Germinal center (tissue), 1 donor: ENCODE measurements at regions not wholly inside any gene's neighbourhood (a gene's known extent, or its start where the extent isn't known, plus 50 kb on each side); places are given as distances from the start of the nearest gene placed in this dataset.
"Not testable (repeated sequence)": the region's sequence is repeated elsewhere in the genome, so short reads cannot be mapped to it uniquely, and the experiment has no call there.

Experiments used
- DNase-seq: peaks from one replicate; pipeline ENCODE4 v3.0.0; 2012; ENCODE audit warnings: mixed read lengths, low spot score

DNA sequence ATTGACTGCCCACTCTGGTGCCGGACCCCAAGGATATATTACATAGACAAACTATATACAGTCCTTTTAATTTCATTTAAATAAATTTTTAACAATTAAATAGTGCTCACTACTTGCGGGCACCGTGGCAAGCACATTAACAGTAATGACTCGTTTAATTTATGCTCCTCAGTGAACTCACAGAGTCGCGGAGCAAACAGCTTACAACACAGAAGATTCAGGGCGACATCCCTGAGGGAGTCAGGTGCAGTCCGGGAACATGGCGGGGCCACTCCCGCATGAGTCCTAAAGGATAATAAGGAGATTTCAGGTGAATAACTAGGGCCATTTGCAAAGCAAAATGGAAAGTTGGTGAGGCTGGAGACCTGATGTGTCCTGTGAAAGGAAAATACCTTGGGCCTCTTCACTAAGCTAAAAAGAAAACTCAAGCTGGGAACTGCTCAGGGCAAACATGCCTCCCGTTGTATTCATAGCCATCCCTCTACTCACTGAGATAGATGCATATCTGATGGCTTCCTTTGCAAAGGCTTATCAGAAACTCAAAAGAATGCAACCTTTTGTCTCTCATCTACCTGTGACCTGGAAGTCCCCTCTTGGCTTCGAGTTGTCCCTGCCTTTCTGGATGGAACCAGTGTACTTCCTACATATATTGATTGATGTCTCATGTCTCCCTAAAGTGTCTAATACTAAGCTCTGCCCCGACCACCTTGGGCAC lies 125.6 kb downstream of the KLF6 start:
- DNase-seq: no peak

DNA sequence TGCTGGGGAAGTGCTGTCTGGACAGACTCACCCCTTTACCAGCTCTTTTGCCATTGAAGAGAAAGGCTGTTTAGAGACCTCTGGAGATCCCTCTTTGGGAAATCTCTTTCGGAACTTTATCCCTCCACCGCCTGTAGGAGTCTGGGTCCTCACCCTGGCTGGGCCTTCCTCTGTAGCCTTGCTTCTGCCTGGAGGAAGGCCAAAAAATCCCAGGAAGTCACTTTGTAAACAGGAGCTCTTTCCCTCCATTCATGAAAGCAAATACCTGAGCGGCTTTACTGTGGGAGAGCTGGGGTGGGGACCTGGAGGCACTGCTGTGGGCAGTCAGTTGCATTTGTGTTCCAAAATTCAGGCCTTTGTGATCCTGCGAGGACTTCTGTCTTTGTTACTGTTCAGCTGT lies 126.2 kb downstream of the KLF6 start:
- no peak for DNase-seq

DNA sequence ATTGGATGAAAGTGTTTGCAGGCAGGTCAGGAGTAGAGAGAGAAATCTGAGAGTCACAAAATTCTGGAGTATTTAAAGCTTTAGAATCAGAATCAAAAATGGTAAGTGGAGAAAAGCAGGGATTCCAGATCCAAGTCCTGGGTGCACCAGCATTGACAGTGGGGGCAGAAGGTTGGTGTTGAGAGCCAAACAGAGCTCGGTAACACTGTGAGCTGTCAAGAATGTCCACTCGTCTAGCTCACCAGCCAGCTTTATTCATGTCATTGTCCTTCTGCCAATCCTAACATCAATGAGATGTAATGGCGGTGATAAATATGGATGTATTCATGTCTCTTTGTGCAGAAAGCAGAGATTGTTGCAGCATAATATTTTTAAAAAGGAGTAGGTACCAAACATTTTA lies 128.8 kb downstream of the KLF6 start:
- no peak for DNase-seq

DNA sequence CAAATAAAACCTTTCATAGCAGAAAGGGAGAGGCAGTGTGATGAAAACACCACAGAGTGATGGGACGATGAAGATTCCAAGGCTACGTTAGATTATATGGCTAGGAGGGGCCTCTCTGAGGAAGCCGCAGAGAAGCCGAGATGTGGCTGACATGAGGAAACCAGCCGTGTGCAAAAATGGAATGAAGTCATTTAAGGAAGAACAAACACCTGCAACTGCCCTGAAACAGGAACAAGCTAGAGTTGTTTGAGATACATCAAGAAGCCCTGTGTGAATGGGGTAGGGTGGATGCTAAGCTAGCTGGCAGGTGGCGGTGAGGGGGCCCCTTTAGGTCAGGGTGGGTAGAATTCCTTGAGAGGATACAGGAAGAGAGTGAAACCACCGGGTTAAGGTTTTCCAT lies 129.5 kb downstream of the KLF6 start:
- DNase-seq: peak; percentile 69

DNA sequence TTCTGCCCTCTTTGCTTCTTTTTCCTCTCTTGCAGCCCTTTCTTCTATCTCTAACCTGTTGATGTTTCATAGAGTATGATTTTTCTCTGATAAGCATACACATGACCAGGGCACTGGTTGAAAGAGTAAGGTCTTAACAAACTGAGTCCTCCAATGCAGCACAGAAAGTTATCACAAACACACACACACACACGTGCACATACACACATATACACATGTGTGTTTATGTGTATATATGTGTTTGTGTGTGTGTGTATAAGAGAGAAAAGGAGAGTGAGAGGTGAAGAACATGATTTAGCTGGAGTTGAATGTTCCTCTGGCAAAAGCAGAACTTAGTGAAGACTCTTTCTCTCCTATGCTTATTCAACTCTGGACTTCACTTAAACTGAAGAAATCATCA lies 130.0 kb downstream of the KLF6 start:
- no peak for DNase-seq

DNA sequence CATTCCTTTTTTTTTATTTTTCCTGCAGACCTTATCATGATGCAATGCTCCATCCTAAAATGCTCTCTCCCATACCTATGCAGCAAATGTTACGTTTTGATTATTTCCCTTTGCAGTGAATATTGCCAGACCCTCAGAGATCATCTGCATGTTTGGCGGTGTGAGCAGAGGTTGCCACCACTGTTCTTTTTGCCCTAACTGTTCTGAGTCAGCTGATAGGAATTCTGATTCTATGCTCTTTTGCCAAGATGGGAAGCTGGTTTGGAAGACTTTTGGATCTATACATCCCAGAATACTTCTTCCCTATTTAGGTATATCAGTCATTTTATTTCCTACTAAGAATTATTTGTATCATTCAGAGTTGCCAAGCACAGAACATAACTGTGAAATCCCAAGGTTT lies 130.5 kb downstream of the KLF6 start:
- no peak for DNase-seq

DNA sequence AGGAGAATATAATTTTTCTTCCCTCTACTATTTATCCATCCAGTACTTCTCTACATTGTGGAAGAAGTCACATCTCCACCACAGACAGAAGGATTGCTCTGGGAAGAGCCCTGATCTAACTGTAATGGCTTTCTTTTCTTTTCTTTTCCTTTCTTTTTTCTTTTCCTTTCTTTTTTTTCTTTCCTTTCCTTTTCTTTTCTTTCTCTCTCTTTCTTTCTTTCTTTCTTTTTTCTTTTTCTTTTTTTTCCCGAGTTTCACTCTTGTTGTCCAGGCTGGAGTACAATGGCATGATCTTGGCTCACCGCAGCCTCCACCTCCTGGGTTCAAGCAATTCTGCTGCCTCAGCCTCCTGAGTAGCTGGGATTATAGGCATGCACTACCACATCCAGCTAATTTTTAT lies 131.7 kb downstream of the KLF6 start:
- DNase-seq: not testable (repeated sequence)

DNA sequence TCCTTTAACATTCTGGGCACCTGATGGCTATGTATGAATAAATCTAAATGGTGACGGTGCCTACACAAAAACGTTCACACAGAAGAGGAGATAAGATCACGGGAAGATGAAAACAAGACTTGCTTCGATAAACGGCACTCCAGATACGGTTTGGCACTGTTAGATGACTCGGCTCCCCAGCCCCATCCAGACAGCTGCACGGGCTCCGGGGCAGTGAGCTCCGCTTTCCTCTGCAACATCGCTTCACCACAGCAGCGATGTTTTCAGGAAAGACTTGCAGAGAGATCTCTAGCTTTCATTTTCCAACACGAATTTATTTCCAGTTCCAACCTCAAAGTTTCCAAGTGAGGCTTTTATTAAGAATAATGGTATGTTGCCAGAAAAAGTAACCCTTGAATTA lies 132.1 kb downstream of the KLF6 start:
- DNase-seq: no peak

DNA sequence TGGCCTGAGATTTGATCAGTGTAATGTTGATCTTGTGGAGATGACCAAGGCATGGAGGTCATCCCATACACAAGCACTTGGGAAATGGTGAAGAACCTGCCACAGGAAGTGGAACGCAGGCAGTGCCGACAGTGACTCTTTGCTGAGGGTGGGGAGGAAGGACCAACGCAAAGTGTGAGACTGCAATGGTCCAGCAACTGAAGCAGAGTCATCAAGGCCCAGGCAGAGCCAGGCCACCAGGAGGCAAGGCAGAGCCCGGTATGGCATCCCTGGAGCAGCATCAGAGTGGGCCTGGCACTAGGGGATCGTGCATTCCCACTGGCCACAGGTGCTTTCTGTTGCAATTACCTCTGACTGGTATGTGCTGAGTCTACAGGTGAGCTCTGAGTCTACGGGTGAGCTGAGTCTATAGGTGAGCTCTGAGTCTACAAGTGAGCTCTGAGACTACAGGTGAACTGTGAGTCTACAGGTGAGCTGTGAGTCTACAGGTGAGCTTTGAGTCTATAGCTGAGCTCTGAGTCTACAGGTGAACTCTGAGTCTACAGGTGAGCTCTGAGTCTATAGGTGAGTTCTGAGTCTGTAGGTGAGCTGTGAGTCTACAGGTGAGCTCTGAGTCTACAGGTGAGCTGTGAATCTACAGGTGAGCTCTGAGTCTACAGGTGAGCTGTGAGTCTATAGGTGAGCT lies 132.9 kb downstream of the KLF6 start:
- DNase-seq: no peak

DNA sequence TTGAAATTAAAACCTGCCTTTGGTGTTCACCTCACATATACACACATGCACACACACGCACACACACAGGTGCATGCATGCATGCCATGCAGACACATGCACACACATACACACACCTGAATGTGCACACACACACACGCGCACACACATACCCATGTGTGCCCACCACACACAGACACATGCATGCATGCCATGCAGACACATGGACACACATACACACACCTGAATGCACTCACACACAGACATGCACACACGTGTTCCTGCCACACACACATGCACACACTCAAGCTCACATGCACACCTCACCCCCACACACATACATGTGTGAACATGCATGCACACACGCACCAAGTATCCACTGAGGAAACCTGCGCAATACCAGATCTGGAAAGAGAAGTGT lies 136.4 kb downstream of the KLF6 start:
- no peak for DNase-seq

DNA sequence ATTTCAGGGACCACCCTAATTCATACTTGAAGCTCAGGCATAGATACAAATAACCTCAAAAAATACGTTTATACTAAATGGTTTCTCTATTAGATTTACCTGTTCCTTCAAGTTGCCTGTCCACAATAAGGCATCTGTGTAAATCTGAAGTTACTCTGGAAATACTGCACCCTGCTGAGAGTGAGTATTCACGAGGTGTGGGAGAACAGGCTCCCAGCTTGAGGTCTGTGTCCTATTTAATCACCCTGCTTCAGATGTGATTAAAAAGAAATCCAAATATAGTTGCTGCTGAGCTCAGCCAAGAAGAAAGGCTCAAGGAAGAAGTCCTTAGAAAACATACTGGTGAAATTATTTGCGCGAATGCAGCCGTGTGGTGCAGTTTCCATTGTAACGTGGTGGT lies 136.8 kb downstream of the KLF6 start:
- DNase-seq: no peak

DNA sequence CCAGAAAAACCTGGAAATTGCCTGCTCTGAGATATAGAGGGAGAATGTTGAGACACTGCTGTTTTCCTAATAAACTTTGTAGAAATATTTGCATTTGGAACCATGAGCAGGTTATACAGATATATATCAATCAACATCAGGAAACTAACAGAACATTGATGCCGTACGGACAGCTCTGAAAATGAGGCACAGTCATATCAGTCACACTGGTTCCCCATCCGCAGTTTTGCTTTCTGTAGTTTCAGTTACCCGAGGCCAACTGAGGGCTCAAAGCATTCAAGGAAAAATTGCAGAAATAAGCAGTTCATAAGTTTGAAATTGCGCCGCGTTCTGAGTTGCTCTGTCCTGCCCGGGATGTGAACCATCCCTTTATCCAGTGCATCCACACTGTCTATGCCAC lies 137.9 kb downstream of the KLF6 start:
- no peak for DNase-seq

DNA sequence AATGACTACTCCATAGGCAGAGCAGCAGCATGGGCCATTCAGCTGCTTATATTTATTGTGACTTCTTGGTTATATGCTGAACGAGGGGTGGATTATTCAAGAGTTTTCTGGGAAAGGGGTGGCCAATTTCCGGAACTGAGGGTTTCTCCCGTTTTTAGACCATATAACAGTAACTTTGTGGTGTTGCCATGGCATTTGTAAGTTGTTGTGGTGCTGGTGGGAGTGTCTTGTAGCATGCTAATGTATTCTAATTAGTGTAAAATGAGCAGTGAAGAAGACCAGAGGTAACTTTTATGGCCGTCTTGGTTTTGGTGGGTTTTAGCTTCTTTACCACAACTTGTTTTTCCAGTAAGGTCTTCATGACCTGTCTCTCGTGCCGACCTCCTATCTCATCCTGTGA lies 139.6 kb downstream of the KLF6 start:
- DNase-seq: no peak

DNA sequence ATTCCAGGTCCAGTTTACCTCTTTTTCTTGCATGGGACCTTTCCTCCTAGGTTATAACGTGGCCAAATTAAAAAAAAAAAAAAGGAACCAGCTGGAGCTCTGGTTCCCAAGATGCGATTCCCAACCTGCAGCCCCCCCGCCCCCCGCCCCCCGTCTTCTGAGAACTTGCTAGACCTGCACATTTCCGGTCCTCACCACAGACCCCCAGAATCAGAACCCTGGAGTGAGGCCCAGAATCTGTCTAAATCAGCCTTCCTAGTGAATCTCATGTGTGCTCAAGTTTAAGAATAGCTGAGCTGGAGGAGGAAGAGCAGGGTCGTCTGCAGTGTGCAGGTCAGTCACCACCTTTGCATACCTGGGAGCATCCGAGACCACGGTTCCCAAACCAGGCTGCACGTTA lies 144.2 kb downstream of the KLF6 start:
- no peak for DNase-seq

DNA sequence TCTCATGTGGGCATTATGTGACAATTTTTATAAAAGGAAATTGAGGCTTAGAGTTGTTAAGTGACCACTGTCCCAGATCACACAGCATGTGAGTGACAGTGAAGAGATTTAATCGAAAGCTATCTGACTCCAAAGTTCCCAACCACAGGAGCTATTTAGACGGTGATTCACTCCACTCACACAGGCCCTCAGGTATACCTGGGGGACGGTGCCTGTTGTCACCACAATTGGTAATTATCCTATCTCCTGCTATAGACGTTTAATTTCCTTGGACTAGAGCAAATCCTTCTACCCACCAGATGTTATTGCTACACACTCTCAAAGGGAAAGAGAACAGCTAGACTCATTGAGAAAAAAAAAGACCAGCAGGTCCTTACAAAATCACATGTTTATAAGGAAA lies 145.5 kb downstream of the KLF6 start:
- DNase-seq: no peak

DNA sequence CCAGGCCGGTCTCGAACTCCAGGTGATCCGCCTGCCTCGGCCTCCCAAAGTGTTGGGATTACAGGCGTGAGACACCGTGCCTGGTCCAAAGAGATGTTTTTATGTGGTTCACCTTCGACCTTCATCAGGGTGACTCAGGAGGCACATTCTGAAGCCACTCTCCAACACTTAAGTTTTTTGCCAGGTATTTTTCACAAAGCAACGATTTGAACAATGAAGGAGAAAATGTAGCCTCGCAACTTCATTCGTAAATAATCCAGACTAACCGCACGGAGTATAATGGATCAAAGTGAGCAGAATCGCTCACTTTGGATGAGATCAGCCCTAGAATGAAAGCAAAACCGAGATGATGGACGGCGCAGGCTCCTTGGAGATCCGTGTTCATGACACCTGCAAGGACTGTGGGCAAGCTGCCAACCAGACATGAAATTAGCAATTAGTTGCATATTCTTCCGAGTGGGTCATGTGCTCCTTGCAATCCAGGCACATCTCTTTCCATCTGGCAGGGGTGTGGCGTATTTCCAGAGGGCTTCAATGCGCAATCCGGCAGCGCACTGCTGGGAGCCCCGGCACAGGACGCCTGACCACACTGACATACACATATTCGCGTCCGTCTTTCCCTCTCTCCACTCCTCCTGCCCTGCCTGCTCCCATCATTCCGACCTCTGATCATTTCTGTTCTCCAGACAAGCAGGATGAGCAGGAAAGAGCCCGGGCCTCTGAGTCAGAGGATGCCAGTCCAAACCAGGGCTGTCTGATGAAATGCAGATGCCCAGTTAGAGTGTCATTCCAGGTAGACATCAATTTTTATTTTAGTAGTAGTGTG lies 148.4 kb downstream of the KLF6 start:
- no peak for DNase-seq

DNA sequence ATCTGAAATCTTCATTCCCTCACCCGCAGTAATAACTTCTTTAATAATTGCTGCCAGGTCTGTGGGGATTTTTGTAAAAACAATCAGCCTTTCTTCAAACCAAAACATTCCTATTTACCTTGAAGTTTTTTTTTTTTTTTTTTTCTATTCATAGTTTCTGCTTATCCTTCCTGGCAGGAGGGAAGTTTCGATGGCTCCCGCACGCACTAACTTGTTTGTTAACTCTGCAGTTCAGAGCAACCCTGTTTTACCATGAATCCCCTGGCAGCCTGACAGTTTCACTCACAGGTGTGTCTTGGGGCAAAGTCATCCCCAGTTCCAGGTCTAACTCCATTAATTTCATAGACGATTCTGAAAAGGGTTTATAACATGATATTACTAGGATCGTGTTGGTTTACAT lies 149.3 kb downstream of the KLF6 start:
- no peak for DNase-seq

DNA sequence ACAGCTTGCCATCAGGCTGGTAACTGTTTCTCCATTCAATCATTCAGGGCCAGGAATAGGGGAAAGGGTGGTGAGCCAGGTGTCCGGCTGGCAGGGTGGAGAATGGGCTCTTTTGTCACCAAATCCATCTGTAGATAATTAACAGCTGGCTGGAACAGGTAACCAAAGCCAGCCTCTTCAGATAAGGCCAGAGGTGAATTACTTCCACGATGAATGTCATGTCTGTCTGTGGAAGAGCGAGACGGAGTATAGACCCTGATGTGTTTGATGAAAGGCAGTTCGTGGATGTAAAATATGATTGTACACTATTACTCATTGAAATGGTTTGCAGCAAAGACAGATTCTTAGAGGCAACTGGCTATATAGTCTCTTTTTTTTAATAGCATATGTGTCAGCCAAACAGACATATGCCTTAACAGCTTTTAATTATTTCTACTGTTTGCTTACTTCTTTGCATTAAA lies 149.8 kb downstream of the KLF6 start:
- DNase-seq: no peak

DNA sequence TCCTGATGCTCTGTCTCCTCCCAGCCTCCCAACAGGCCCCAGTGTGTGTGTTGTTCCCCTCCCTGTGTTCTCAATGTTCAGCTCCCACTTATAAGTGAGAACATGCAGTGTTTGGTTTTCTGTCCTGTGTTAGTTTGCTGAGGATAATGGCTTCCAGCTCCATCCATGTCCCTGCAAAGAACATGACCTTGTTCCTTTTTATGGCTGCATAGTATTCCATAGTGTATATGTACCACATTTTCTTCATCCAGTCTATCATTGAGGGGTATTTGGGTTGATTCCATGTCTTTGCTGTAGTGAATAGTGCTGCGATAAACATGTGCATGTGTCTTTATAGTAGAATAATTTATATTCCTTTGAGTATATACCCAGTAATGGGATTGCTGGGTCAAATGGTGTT lies 150.4 kb downstream of the KLF6 start:
- DNase-seq: not testable (repeated sequence)

DNA sequence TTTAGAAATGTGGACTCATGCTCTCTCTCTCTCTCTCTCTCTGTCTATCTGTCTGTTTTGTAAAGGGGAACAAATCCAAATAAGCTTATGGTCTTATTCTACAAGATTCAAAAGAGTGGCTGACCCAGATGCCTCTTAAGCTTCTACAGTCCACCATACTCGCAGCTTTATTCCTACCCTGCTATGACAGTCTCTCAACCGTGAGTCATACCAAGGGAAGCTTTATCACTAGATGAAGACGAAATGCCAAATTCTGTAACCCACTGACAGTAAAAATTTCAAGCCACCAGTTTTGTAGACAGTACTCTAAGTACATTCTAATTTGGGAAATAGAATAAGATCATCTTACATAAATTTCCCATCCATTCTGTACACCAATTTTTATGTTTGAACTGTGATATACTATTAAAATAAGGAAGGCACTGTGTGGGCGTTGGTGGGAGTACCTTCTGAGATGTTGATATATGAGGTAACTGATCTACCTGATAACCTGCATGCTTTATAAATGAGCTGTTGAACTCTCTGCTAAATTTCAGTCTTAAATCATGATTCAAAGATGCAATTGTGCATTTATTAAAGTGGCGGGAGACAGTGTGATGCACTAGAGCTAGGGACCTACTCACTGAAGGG lies 153.2 kb downstream of the KLF6 start:
- no peak for DNase-seq

DNA sequence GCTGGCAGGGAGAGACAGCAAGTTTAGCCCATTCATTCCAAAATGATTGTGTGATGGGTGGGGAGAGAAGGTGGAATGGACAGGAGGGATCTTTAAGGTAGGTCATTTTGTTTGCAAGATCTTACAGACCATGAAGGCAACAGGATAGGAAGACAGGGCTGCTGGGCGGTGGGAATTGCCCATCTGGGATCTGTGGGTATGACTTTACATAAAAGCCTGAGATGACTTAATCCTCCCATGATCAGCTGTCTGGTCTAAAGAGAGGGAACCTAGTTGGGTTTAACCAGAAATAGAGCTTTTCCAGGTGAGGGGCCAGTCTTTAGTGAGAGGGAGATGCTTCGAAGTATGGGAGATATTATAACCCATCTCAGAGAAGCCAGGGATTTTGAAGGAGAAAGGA lies 153.7 kb downstream of the KLF6 start:
- DNase-seq: no peak

DNA sequence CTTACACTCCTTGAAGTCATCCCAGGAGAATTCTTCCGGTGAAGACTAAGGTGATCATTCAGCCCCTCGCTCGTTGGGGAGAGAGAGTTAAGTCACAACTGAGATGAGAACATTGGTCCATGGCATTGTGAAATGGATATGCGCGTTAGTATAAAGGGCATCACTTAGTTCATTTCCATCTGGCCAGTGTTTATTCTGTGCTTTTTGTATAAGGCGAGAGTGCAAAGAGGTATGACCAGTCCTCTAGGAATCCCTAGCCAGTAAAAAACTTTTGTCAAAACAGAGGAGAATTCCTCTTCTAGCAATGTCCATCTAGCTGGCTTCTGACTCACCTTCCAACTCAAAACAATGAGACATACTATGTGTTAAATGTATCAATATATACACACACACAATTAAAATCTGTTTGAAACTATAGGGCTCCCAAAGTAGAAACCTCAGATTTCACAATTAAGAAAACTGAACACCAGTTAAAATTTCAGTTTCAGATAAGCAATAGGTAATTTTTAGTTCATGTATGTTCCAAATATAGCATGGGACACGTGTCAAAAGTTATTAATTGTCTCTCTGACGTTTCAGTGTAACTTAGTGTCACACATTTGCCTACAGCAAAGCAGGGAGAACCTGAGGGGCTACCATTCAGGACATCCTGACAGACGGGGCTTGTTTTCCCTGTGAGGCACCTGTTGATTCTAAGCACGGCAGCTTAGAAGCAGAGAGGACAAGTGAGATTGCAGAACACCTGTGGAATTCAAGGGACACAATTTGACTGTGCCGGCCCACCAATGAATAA lies 158.9 kb downstream of the KLF6 start:
- peak; percentile 54 for DNase-seq
